ENCODE measurements at regions not wholly inside any gene's neighbourhood (a gene's known extent, or its start where the extent isn't known, plus 50 kb on each side); places are given as distances from the start of the nearest gene placed in this dataset.

GRCh38 chr3:27544372-27544865, 60.2 kb upstream of the SLC4A7 start:
- TF ChIP-seq CTCF (IDR thresholded peaks at IDR 0.05; ENCODE audit: insufficient read depth, low read length, poor library complexity, severe bottlenecking) = no peak
- Histone ChIP-seq H3K4me3 (replicated peaks; ENCODE audit: low read depth, low read length) (no peak overlapping the region), H3K27me3 (replicated peaks; ENCODE audit: control insufficient read depth, insufficient read depth, low read length) (no peaks in the 10 kb centered on the region), H3K36me3 (ENCODE audit: control insufficient read depth, insufficient read depth, low read length) (no peaks in the 10 kb centered on the region)
- DNase-seq (ENCODE audit: extremely low read depth, insufficient read length) = no peak

- H3K36me3 ChIP-seq (ENCODE audit: control insufficient read depth, insufficient read depth, low read length) = no peaks in the 10 kb centered on the region
- DNase-seq (ENCODE audit: extremely low read depth, insufficient read length) = no peak
- TF ChIP-seq CTCF (IDR thresholded peaks at IDR 0.05; ENCODE audit: insufficient read depth, low read length, poor library complexity, severe bottlenecking) = no peak
- H3K27me3 ChIP-seq (replicated peaks; ENCODE audit: control insufficient read depth, insufficient read depth, low read length) = no peaks in the 10 kb centered on the region
- no peak overlapping the region for H3K4me3 ChIP-seq (replicated peaks; ENCODE audit: low read depth, low read length)
These were observed 58.3 kb upstream of the SLC4A7 start for GRCh38 chr3:27542476-27542875.

- Histone ChIP-seq H3K4me3 (replicated peaks; ENCODE audit: low read depth, low read length) (no peak overlapping the region), H3K36me3 (ENCODE audit: control insufficient read depth, insufficient read depth, low read length) (no peaks in the 10 kb centered on the region), H3K27me3 (replicated peaks; ENCODE audit: control insufficient read depth, insufficient read depth, low read length) (no peaks in the 10 kb centered on the region)
- no peak for TF ChIP-seq CTCF (IDR thresholded peaks at IDR 0.05; ENCODE audit: insufficient read depth, low read length, poor library complexity, severe bottlenecking)
- DNase-seq (ENCODE audit: extremely low read depth, insufficient read length) = no peak
These were observed 56.0 kb upstream of the SLC4A7 start for GRCh38 chr3:27540231-27540630.

- no peak for DNase-seq (ENCODE audit: extremely low read depth, insufficient read length)
- Histone ChIP-seq H3K27me3 (replicated peaks; ENCODE audit: control insufficient read depth, insufficient read depth, low read length) (no peaks in the 10 kb centered on the region; the same call in none of the 2 replicates), H3K4me3 (replicated peaks; ENCODE audit: low read depth, low read length) (no peak overlapping the region), H3K36me3 (ENCODE audit: control insufficient read depth, insufficient read depth, low read length) (no peaks in the 10 kb centered on the region)
- no peak for TF ChIP-seq CTCF (IDR thresholded peaks at IDR 0.05; ENCODE audit: insufficient read depth, low read length, poor library complexity, severe bottlenecking)
These were observed 52.3 kb upstream of the SLC4A7 start for GRCh38 chr3:27536491-27536890.

GRCh38 chr3:27535809-27536392, 51.7 kb upstream of the SLC4A7 start:
- DNase-seq (ENCODE audit: extremely low read depth, insufficient read length) = no peak
- no peaks in the 10 kb centered on the region for H3K36me3 ChIP-seq (ENCODE audit: control insufficient read depth, insufficient read depth, low read length)
- H3K27me3 ChIP-seq (replicated peaks; ENCODE audit: control insufficient read depth, insufficient read depth, low read length) = no peaks in the 10 kb centered on the region; the same call in none of the 2 replicates
- no peak overlapping the region for H3K4me3 ChIP-seq (replicated peaks; ENCODE audit: low read depth, low read length)
- no peak for TF ChIP-seq CTCF (IDR thresholded peaks at IDR 0.05; ENCODE audit: insufficient read depth, low read length, poor library complexity, severe bottlenecking)
